IPS-NIHi7 (cell line): ENCODE measurements at regions not wholly inside any gene's neighbourhood (a gene's known extent, or its start where the extent isn't known, plus 50 kb on each side); places are given as distances from the start of the nearest gene placed in this dataset.

Experiments
- DNase-seq: peaks from one replicate; pipeline ENCODE4 v3.0.0; 2012; ENCODE audit warnings: mixed read lengths; ENCODE audit errors: extremely low spot score

DNA sequence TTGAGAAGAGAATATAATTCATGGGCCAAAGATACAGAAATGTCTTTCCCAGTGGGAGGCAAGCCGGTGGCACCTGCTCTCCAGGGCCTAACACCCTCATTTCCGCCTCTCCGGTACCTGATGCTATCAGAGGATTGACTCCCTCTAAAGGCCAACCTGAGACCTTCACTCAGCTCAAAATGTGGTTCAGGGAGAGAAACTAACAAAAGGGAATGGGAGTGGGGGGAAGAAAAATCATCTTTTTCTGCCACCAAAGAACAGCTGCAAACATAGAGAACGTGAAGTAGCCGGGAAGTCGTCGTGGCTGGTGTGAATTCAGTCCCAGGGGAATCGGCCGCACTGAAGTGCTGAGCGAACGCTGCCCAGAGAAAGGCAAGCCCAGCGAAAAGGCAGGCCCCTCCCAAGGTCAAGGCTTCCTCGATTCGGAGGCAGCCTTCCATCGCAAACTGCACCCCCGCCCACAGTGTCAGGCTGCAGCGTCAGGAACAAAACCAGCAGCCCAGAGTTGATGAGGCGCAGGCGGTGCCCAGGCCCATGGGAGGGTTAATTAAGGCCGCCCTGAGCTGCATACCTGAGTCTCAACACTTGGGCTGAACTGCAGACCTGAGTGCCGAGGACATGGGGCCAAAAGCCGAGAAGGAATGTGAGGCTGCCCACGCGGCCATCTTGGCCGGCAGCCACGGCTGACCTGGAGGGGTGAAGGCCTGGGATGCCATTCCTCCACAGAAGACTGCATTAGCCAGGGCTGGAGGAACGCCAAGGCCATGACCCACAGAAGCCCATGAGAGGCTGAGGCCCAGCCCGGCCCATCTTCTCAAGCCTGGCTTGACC, 160.2 kb downstream of the PSMG1 start:
- DNase-seq = peak; percentile 72

DNA sequence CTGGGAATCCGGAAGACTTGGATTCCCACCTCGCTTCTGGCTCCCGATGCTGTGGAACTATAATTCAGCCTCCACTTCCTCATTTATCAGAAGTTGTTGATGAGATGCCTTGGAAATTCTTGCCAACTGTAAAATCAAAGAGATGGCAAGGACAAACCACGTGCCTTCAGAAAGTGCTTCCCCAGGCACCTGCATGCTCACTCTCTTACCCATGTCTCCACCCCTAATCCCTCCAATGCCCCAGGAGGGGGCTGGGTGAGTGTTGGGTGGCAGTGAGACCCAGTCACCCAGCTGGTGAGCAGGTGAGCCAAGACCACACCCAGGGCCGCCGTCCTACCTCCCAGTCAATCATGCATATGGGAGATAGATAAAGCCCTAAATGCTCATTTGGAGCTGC, 160.8 kb downstream of the PSMG1 start:
- no peak for DNase-seq

DNA sequence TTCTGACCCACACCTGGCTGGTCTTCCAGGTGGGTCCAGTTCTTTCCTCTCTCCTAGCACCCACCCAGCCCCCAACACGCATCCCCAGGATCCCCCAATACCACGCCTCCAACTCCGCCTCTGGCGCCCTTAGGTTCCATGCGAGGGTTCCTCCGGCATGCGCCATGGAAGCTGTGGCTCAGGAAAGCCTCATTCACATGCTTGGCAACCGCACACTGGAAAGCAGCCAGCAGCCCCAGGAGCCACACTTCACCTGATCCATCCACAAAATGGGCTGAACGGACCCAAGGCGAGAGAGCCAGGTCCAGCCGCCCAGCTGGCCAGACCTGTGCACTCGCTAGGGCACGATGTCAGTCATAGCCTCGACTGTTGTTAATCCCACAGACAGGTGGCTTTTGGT, 161.2 kb downstream of the PSMG1 start:
- no peak for DNase-seq

DNA sequence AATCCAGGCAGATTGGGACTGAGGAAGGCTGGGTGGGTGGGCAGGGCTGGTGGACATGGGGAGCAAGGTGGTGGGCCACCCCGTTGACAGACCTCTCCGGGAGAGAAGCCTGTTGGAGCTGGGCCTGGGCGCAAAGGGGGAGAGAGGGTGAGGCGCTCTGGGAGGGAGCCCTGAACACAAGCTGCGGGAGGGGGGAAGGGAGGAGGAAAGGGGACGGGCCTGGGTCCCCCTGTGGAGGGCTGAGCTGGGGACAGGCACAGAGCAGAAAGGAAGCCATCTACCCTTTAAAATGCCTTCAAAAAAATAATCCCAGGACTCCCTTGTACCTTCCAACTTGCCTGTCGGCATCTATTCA, 161.8 kb downstream of the PSMG1 start:
- no peak for DNase-seq

DNA sequence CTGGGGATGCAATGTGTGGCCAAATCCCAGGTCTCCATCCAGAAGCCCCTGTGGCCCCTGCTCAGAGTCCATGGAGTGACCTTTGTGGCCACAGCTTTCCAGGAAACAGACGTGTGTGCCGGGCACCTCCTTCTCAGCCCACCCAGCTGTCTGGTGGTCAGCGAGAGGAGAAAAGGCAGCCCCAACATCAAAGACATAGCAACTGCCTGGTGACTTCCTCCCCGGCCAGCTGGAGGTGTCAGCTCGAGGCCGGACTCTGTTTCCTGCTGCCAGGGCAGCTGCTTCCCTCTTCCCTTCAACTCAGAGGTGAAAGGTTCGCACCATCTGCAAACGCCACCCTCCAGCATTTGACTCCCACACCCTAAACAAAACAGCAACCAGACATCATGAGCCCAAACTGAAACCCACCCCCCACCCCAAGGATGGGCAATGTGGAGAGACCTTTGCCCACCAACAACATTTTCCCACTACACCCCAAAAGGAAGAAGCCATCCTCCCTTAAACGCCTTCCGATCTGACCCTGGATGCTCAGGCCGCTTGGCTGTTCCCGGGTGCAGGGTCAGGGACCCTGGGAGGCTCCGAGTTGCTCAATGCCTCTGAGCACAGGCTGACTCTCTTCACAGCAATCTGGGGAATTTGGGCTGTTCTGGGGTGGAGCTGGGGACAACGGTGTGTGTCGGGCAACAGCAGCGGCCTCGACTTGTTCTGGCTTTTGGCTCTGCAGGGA, 162.3 kb downstream of the PSMG1 start:
- peak; percentile 50 for DNase-seq

DNA sequence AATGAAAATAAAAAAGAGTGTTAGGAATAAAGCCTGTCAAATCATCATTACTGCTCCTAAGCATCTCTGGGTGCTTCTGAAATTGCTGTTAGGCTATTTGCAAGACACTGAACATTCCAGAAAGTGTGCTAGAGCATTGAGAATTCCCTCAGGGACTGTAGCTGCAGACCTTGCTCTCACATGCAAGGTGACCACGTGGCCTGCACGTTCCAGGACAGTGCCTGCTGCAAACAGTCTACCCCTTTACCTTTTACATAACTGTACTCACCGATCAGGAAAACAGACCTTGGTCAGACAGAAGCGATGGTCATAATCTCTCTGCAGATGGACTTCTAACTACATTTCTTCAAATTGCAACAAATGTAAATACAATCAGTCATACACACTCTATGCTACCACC, 164.5 kb downstream of the PSMG1 start:
- no peak for DNase-seq

DNA sequence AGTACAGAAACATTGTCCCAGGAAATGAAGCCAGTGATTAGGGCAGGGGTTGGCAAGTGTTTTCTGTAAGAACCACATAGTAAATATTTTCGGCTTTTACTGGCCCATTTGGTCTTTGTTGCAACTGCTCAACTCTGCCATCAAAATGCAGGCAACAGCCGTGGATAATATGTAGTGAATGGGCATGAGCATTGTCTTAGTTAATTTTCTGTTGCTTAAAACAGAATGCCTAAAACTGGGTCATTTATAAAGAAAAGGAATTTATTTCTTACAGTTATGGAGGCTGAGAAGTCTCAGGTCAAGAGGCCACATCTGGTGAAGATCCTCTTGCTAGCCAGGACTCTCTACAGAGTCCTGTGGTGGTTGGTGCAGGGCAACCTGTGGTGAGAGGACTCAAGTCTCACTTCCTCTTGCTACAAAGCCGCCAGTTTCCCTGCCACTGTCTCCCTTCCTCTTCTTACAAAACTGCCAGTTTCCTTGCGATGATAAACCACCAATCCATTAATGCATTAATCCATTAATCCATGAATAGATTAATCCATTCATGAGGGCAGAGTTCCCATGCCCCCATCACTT, 166.4 kb downstream of the PSMG1 start:
- no peak for DNase-seq

DNA sequence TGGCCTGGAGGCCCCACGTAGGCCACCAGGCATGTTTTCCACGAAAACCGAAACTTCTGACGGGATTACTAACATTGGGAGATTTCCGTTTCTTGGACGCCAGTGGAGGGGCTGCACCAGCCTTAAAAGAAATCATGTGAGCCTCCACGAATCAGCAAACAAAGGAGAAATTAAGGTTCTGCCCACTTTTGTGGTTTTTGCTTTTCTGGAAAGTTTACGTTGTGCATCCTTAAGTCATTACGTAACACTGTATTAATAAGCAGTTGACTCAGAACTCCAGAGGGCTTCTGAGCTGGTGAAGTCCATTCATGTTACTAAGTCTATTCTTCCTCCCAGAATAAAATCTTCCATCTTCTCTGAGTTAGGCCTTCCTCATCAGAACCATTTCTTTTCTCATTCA, 168.5 kb downstream of the PSMG1 start:
- DNase-seq = no peak

DNA sequence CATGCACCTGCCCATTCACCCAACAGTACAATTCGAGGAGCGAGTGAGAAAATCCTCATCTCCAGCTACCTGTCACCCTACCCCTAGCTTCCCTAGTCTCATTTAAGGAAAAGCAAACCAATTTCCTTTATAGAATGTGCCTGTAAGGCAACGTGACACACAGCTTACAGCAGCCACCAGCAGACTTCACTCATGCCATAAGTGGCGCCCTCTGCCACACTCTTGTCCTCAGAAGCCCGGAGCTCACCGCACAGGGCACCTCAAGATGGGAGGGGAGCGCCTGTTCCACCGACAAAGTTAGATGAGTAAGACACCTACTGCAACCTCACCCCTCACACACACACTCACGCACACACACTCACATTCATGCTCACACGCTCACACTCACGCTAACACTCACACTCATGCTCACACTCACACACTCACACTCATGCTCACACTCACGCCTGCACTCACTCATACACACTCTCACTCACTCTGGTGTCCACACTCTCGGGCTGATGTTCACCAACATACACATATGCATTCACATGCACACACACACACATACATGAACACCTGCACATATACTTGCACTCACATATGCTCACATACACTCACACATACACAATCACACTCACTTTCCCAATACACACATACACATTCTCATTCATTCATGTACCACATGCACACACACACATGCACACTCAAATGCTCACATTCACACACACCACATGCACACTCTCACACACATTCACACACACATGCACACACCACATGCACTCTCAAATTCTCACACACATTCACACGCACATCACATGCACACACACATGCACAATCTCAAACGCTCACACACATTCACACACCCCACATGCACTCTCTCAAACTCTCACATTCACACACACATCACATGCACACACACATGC, 170.7 kb downstream of the PSMG1 start:
- no peak for DNase-seq

DNA sequence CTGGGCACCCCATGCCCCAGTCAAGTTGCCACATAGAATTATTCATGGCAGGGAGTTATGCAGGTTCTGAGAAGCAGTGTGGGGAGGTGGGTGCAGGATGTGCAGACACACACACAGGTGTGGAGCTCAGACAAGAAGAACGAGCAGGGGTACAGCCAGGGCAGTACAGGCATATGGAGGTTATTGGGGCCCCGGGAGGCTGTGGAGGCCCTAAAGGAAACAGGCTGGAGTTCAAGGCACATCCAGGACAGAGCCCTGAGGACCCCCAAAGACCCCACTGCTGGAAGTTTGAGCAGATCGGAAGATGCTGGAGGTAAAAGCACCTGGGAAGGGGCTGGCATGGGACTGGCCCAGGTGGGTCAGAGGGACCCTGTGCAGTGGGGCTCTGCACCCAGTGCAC, 171.3 kb downstream of the PSMG1 start:
- no peak for DNase-seq

DNA sequence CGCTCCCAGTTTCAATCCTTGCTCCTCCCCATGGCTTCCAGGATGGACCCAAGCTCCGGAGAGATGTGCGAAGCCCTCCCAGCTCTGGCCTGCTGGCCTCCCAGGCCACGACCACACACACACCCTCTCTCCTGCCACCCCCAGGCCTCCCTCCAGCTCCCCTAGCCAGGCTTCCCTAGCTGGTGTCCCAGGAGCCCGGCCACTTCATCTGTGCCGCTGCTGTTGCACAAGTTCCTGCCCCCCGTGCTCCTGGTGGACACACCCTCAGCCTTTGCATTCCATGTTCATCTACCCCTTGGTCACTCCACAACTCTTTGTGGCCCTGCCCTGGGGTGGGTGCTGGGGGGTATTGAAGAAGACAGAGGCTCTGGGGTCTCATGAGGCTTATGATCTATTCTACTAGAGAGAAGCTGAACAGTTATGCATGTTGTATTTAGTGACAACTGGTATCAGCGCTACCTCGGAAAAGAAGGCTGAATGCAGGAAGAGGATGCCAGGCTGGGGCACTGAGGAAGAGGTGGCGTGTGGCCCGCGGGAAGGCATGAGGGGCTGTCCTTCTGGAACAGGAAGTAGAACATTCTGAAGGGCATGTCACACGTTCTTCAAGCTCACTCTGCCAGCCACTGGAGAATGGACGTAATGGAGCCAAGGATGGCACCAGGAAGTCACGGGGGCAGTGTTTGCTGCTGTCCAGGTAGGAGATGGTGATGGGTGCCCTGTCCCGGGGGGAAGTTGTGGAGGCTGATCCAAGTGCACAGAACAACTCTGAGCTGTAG, 172.4 kb downstream of the PSMG1 start:
- no peak for DNase-seq

DNA sequence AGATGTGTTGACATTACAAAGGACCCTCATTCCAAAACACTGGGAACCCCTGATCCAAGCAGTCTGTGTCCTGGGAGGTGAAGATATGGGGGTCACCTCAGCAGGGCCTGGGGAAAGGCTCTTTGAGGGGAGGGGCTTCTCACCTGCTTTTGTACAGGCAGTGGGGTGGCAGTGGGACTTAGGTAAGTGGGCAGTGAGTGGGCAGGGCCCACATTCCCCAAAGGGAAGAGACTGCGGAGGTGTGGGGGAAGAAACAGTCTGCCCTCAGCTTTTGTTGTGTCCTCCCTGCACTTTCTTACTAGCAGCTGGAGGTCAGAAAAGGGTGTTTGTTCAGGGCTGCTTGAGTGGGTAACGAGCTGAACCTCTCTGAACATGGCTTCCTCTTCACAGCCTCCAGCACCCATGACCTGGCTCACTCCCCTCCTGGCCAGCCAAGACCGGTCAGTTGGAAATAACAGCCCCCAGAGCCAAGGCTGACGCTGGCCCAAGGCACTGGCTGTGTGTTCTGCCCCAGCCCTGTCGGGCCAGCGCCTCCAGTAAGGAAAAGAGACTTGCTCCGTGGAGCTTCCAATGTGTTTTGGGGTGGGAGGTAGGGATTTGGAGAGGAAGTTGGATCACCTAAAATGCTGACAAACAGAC, 173.5 kb downstream of the PSMG1 start:
- no peak for DNase-seq

DNA sequence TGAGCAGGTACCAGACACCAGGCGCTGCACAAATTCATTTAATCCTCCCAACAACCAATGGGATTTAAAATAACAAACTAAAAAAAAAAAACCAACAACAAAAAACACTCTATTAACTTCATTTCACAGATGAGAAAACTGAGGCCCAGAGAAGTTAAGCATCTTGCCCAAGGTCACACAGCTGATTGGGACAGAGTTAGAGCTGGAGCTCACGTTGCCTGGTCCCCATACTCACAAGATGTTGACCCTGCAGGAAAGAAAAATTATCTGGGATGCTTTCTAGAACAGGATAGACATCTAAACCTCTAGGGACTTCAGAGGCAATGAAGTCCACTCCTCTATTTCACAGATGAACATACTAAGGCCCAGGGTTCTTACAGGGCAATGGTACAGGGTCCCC, 175.3 kb downstream of the PSMG1 start:
- no peak for DNase-seq

DNA sequence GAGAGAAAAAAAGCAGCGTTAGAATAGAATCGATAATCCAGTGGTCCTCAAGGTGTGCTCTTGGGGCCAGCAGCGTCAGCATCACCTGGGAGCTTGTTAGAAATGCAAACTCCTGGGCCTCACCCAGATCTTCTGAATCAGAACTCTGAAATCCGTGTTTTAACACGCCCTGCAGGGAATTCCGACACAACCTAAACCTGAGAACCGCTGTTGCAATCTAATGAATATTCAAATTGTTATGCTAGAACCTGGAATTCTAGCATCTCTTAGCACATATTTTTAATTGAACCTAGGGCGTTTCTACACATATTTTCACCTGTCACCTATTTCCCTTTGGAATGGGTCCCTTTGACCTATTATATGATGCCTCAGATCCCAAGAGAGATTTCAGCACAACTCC, 175.7 kb downstream of the PSMG1 start:
- DNase-seq = no peak

DNA sequence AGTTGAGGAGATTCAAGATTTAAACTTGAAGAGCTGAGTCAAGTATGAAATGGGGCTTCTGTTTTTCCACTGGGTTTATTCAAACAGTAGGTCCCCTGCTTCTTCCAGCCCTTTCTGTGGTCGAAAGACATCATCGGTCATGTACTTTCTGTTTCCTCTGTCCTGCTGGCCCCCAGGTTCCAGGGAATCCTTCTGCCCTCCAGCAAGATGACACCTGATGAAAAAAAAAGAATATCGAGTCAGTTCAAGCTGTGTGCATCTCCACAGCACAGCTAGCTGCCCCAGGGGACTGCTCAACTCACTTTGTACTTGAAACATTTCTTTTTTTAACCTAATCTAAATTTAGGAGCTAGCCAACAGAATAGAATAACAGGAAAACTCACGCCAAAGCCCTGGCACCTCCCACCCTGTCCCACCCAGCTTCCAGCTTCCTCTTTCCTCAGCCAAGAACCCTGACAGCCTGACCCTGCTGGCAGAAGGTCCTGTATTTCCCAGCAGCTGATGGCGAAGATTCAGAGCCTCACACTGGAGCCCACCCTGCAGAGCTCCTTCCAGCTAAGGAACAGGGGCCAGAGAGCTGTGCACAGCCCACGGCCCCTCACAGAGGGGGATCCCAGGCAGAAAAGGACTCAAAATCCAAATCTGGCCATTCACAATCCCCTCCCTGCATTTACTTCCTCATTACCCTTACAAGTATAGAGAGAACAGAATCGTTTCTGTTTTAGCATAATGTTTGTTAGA, 176.5 kb downstream of the PSMG1 start:
- no peak for DNase-seq

DNA sequence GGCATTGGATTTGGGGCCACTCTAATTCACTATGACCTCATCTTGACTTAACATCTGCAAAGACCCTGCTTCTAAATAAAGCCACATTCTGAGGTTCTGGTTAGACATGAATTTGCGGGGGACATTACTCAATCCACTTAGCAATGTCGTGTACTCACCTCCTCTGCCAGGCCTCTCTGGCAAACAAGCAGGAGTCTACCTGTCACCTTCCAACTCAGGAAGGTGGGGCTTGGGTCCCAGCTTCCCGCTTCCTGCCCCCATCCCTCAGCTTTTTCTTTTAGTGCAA, 177.8 kb downstream of the PSMG1 start:
- no peak for DNase-seq

DNA sequence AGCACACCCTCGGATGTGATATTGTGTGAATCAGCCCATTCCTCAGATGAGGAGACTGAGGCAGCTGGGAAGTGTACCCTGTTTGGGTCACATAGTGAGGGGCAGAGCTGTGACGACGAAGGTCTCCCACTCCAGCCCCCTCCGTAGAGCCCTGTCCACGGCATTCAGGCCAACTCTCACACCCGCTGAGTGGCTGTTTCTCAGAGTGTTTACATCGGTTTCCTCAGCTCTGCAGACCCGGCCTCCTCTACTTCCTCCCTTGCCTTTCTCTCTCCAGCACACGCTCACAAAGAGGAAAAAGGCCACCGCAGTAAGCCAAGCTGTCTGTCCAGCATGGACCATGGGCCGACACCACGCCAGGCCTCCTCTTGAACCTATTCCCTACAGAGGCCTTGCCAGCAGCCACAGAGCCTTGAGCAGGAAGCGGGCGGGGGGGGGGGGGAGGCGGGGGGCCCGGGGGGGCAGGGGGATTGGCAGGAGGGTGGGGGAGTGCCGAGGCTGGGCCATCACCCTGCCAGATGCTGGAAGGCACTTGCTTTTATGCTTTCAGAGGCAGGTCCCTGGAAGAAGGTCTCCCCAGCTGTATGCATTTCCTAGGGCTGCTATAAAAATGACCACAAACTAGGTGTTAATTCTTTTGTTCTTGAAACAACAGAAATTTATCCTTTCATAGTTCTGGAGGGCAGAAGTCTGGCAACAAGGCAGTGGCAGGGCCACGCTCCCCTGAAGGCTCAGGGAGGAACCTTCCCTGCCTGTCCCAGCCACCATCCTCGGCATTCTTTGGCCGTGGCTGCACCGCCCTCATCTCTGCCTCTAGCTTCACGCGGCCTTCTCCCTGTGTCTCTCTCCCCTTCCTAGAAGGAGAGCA, 178.4 kb downstream of the PSMG1 start:
- DNase-seq = peak; percentile 57

DNA sequence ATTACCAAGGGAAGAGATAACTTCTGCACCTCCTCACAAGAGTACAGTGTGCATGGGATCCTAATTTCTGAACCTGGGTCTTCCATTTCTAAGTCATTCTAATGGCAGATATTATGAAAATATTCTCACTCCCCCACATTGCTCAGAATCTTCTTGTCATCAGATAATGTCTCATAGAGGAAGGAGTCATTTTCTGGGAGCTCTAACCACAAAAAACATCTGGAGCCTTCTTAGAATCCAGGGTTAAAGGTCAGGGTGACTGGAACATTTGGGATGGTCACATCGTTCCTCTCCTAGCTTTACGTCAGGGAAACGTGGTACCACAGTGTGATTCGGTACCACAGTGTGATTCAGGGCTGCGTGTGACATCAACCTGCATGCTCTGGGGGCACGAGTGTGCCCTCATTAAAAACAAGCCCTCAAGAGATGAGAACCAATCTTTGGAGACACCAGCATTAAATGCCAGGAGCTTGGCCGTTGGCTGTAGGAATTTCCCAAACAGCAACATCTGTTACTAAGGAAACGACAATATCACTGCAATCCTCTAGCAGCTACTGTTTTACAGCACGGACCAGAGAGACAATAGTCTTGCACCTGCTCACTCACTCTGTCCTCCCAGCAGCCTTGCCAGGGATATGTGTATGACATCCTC, 179.1 kb downstream of the PSMG1 start:
- DNase-seq = no peak

DNA sequence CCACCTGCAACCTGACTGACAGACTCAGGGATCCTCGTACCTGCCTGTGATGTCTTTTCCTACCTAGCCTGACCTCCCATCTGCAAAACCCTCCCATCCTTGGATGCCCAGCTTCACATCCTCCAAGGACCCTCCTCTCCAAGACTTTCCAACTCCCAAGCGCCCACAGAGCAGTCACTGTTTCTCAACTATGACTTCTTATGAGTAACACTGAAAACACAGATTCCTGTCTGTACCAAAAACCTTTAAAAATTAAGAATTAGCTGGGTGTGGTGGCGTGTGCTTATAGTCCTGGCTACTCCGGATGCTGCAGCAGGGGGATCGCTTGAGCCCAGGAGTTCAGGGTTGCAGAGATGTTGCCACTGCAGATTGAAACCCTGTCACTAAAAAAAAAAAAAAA, 181.9 kb downstream of the PSMG1 start:
- no peak for DNase-seq
